Thyroid gland (tissue), 4 donors: ENCODE measurements at regions not wholly inside any gene's neighbourhood (a gene's known extent, or its start where the extent isn't known, plus 50 kb on each side); places are given as distances from the start of the nearest gene placed in this dataset.

Experiments used
- POLR2A ChIP-seq, 2 donors: fragments of 450-650 bp; IDR thresholded peaks; one replicate each; pipeline ENCODE4 v1.6.1; 2017; ENCODE audit warnings: antibody characterized with exemption in 2 of 2, mild to moderate bottlenecking in 2 of 2, moderate library complexity in 1 of 2
- TF ChIP-seq, protein P1 (sequence below), 6 experiments: fragments of 200-600 bp in 3 of 6; fragments of 450-650 bp in 3 of 6; sonication (generic) in 3 of 6; IDR thresholded peaks; one replicate each; pipeline ENCODE4 v1.5.1; 2016 to 2019; ENCODE audit warnings: antibody characterized with exemption in 6 of 6, mild to moderate bottlenecking in 2 of 6, inconsistent platforms in 1 of 6, moderate library complexity in 1 of 6

DNA sequence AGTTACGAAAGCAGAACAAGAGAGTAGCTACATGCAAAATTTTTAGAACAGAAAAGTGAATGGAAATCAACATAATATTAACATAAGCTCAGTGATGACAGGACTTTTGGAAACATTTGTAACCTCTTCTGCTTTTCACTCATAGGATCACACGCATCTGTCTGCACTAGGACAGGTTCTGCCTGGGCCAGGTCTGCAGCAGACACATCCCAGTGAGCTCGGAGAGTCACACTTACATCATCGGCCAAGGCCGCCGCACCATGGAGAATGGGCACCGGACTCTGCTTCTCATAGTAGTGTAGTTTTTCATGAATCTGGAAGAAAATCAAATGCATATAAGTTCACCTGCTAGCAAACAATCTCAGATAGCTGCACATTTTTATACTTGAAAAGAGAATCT is 150.9 kb upstream of the ODAD2 start:
- no peak for TF ChIP-seq POLR2A (IDR thresholded peaks at IDR 0.05)
- TF ChIP-seq, protein P1, sequence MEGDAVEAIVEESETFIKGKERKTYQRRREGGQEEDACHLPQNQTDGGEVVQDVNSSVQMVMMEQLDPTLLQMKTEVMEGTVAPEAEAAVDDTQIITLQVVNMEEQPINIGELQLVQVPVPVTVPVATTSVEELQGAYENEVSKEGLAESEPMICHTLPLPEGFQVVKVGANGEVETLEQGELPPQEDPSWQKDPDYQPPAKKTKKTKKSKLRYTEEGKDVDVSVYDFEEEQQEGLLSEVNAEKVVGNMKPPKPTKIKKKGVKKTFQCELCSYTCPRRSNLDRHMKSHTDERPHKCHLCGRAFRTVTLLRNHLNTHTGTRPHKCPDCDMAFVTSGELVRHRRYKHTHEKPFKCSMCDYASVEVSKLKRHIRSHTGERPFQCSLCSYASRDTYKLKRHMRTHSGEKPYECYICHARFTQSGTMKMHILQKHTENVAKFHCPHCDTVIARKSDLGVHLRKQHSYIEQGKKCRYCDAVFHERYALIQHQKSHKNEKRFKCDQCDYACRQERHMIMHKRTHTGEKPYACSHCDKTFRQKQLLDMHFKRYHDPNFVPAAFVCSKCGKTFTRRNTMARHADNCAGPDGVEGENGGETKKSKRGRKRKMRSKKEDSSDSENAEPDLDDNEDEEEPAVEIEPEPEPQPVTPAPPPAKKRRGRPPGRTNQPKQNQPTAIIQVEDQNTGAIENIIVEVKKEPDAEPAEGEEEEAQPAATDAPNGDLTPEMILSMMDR (IDR thresholded peaks at IDR 0.05), result no peak
